Bone marrow (tissue), 2 donors: ENCODE measurements at regions not wholly inside any gene's neighbourhood (a gene's known extent, or its start where the extent isn't known, plus 50 kb on each side); places are given as distances from the start of the nearest gene placed in this dataset.

Experiments
- DNase-seq, 2 donors: peaks; one replicate each; lab custom pipeline; 2025; lab: John Stamatoyannopoulos, UW

GRCh38 chr1:87682565-87682964, 353.9 kb downstream of the LMO4 start:
- DNase-seq: no peak

GRCh38 chr1:87683196-87683956, 354.7 kb downstream of the LMO4 start:
- no peak for DNase-seq

GRCh38 chr1:87684194-87684593, 355.5 kb downstream of the LMO4 start:
- DNase-seq: no peak

- DNase-seq: no peak
Measured at GRCh38 chr1:87684713-87685205, 356.1 kb downstream of the LMO4 start.

- DNase-seq: no peak
Measured at GRCh38 chr1:87685311-87686135, 356.8 kb downstream of the LMO4 start.

GRCh38 chr1:87686136-87686495, 357.4 kb downstream of the LMO4 start:
- no peak for DNase-seq

GRCh38 chr1:87686671-87687070, 358.0 kb downstream of the LMO4 start:
- DNase-seq: no peak

- no peak for DNase-seq
Measured at GRCh38 chr1:87688136-87688535, 359.5 kb downstream of the LMO4 start.

GRCh38 chr1:87689487-87689886, 360.8 kb downstream of the LMO4 start:
- DNase-seq: no peak

- no peak for DNase-seq
Measured at GRCh38 chr1:87696483-87696882, 367.8 kb downstream of the LMO4 start.

GRCh38 chr1:87702455-87702854, 373.8 kb downstream of the LMO4 start:
- no peak for DNase-seq

GRCh38 chr1:87705233-87705632, 376.6 kb downstream of the LMO4 start:
- DNase-seq: no peak

- DNase-seq: no peak
Measured at GRCh38 chr1:87706203-87706602, 377.5 kb downstream of the LMO4 start.

- DNase-seq: no peak
Measured at GRCh38 chr1:87706779-87707228, 378.1 kb downstream of the LMO4 start.

- DNase-seq: no peak
Measured at GRCh38 chr1:87707411-87707810, 378.7 kb downstream of the LMO4 start.

GRCh38 chr1:87712261-87713010, 383.8 kb downstream of the LMO4 start:
- no peak for DNase-seq

- no peak for DNase-seq
Measured at GRCh38 chr1:87714278-87714677, 385.6 kb downstream of the LMO4 start.

- no peak for DNase-seq
Measured at GRCh38 chr1:87715052-87715451, 386.4 kb downstream of the LMO4 start.

GRCh38 chr1:87715471-87715870, 386.8 kb downstream of the LMO4 start:
- no peak for DNase-seq

GRCh38 chr1:87717157-87717670, 388.5 kb downstream of the LMO4 start:
- DNase-seq: no peak

GRCh38 chr1:87718241-87718950, 389.7 kb downstream of the LMO4 start:
- no peak for DNase-seq

- DNase-seq: no peak
Measured at GRCh38 chr1:87719658-87720057, 391.0 kb downstream of the LMO4 start.
